Fibroblast of the conjunctiva (primary cell): ENCODE measurements at regions not wholly inside any gene's neighbourhood (a gene's known extent, or its start where the extent isn't known, plus 50 kb on each side); places are given as distances from the start of the nearest gene placed in this dataset.
"Not testable (repeated sequence)": the region's sequence is repeated elsewhere in the genome, so short reads cannot be mapped to it uniquely, and the experiment has no call there.

Source experiments
- DNase-seq: peaks from one replicate; pipeline ENCODE4 v3.0.0-alpha.2; 2010; ENCODE audit warnings: low read depth

DNA sequence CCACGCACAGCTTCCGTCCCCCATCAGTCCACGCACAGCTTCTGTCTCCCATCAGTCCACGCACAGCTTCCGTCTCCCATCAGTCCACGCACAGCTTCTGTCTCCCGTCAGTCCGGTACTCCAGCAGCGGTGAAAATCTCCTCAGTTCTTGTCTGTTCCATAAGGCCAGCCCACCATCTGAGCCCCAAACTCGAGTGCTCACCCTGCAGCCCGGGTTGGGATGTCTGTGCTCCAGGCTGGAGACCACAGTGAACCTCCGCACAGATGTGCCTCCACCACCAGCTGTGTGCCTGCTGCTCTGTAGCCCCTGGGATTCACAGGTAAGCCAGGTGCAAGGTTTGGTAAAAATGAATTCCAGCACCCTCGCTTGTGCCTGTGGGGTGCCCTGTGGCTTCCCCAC is 258.6 kb downstream of the NPHP4 start:
- no peak for DNase-seq

DNA sequence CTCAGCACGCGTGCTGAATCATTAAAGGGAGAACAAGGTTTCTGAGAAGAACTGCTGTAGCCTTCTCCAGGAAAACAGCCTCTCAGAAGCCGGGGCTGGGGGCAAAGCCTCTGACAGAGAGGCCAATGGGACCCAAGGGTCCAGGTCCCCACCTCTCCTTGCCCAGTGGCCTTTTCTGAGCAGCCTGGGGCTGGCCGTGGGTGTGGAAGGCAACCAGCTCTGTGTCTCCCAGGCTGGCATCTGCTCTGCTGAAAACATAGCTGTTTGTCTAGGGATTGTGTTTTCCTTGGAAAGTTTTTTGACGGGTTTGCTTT is 261.2 kb downstream of the NPHP4 start:
- no peak for DNase-seq

DNA sequence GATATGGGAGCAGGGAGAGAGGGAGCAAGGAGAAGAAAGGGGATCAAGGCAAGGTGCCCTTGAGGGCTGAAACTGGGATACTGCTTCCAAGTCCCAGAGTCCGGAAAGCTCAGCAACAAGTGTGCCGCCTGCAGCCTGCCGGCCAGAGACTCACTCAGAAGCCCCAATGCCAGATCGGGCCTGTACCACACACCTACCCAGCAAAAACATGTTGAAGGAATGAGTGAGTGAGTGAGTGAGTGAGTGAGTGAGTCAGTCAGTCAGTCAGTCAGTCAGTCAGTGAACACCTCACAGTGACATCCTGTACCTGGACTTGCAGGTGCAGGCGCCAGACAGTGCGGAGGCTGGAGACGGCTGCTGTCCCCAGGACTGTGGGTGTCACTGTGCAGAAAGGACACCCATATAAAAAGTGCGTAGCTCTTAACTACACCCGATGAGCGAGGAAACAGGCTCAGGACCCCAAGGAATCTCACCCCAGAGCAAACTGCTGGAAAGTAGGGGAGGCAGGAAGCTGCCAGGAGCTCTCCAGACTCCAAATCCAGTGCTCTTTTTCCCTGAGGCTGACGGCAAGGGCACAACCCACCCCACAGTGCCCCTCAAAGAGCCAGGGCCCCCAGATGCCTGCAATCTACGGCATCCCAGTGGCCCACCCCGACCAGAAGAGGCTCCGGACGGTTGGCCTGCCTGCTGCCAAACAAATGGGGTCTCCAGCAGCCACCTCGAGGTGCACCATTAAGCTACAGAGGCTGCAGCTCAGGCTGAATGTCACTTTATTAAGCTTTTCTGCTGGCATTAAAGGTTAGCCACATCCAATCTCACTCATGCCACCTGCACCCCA is 261.7 kb downstream of the NPHP4 start:
- DNase-seq, result no peak

DNA sequence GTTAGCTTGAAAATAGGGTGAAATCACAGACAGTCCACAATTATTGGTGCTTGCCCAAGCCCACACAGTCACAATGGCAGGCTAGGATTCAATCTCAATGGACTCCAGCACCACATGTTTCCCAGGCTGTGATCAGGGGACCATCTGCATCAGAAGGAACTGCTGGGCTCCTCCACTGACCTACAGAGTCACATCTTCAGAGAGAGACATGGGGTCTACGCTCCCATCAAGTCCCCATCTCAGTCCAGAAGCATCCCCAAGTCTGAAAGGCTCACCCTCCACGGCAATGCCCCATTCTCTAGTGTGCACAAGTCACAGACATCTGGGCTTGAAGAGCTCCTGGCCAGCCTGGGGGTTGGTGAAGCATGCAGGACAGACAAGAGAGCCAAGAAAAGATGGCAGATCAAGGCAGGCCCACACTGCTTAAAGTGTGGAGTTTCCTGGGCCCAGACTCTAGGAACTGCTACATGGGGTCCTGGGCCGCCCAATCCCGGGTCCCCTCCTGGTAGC is 262.5 kb downstream of the NPHP4 start:
- DNase-seq, result no peak

DNA sequence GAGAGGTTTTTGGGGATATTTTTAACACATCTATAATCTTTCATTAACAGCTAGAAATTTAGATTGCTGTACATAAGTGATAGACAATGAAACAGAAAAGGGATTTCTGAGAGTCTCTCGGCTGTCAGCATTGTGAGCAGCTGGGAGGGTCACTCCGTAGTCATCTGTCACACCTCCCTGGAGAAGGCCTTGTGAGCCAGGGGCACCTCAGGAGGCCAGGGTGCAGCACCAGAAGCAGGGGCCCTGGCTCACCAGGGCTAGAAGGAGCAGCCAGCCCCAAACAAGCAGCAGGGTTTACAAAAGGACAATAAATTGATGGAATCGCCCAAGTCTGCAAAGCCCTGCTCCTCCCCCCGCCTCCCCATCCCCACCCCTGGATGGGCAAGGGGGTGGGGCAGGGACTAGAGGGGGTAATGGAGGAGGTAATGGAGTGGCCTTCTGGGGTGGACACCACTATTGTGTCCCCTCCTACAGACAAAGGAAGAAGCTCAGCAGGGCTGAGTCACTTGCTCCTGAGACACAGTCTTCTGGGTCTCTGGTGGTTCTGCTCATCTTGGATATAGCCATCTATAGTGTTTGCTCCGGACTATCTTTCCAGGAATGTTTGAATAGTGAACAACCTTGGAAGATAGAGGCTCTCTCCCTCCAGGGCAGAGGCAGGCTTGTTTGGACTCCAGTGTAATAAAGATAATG is 263.4 kb downstream of the NPHP4 start:
- no peak for DNase-seq

DNA sequence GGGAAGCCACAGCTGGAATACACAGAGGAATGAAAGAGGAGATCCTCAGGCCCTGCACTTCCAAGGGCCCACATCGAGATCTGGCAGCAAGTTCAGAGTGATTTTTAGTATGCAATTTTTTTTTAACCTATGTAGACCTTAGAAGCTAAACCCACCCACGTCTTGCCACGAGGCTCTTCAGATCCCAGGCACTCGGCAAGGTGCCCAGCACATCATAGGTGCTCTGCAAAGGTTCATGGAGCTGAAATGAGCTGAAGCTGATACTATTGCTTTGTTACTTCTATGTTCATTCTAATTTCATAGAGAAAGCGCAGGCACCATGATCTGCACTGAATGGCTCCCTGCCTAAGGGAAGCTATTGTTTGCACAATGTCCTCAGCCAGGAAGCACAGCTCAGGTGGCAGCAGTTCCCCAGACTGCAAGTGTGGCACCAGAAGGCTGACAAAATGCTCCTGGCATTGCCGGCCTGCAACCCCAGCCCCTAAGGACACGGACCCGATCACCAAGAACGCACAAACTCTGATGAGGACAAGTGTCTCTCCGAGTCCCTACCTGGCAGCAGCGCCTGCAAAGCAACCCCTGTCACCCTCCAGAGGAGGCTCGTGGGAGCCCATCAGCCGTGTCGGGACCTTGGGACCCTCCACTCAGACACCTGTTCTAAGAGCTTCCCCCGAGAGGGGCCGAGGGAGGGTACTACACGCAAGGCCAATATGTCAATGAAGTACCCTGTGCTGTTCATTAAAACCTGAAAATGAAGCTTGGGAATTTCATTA is 264.2 kb downstream of the NPHP4 start:
- no peak for DNase-seq

DNA sequence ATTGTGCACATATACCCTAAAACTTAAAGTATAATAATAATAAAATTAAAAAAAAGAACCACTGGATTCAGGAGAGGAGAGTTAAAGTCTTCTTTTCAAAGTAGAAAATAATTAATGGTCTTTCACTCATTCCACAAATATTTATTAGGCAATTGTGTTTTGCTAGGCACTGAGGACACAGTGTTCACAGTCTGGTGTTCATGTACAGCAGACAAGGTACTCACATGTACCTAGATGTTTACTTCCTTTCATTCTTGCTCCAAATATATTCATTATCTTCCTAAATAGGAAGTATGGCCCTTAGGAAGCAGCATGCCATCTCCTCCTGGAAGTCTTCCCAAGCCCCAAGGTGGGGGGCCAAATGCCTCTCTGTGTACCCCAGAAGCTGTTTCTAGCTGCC is 265.0 kb downstream of the NPHP4 start:
- no peak for DNase-seq

DNA sequence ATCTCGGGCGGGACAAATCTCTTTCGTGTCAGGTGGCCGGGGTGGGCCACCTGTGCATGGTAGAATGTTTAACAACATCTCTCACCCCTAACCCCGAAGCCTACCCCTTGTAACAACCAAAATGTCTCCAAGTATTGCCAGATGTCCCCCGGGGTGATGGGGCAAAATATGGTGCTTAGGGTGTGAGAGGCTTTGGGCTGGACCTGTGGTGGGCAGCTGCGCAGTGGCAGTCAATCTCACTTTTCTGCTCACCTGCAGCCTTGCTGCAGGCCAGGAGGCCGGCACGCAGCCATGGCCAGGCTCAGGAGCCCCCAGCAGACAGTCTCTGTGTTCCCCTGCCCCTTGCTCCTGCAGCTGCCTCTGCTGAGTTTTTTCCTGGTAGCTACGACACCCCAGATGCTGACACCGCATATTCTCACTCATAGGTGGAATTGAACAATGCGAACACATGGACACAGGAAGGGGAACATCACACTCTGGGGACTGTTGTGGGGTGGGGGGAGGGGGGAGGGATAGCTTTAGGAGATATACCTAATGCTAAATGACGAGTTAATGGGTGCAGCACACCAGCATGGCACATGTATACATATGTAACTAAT is 265.5 kb downstream of the NPHP4 start:
- not testable (repeated sequence) for DNase-seq

DNA sequence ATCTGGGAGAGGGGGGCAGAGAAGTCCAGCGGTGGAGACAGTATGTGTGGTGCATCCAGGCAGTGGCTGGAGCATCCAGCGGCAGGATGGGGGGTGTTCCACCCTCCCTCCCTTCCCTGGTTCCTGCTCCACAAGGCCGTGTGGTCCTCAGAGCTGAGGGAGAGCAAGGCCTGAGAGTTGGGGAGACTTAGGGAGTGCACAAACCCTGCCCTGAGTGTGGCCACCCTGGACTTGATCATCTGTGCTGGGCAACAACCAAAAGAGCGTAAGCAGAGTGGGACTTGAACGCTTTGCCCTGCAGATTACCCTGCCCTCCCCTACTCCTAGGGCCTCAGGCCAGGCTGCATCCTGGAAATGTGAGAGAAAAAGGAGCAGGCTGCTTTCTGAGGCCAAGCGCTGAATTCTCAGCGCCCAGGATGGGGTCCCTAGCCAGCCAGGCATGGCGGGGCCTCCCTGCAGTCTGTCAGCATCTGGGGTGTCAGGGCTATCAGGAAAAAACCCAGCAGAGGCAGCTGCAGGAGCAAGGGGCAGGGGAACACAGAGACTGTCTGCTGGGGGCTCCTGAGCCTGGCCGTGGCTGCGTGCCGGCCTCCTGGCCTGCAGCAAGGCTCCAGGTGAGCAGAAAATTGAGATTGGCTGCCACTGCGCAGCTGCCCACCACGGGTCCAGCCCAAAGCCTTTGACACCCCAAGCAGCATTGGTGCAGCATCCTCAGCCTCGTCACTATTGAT is 266.2 kb downstream of the NPHP4 start:
- DNase-seq, result no peak

DNA sequence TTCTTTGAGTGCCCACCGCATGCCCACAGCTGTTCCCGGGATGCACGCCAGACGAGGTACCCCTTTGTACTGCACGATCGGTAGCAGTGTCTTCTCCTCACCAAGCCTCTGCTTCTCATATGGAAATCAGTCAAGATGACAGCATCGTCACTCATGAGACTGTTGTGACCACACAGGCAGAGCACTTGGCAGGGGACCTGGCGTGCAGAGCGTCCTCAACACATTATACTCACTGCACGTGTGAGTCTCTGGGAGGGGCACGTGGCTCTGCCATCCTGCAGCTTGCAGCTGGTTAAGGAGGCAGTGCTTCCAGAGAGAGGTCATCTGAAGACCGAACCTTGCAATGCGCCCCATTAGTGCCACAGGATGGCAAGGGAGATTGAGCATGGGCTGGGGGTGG is 266.8 kb downstream of the NPHP4 start:
- DNase-seq, result no peak

DNA sequence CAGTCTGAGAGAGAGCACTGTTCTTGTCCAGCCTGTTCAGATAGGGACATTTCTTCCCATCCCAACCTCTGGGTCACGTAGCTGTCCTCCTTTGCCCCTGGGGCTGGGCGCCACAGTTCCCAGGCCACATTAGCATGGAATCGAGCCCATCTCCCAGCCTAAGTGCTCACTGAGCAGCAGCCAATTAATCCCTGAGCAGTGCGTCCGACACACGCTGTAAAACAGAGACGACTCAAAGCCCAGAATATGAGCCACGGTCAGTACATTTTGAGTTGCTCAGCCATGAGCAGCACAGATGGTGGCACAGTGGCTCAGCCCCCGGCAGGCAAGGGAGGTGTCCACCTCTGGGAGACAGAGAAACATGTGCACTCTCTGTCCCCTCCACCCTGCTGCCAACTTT is 267.4 kb downstream of the NPHP4 start:
- DNase-seq, result no peak

DNA sequence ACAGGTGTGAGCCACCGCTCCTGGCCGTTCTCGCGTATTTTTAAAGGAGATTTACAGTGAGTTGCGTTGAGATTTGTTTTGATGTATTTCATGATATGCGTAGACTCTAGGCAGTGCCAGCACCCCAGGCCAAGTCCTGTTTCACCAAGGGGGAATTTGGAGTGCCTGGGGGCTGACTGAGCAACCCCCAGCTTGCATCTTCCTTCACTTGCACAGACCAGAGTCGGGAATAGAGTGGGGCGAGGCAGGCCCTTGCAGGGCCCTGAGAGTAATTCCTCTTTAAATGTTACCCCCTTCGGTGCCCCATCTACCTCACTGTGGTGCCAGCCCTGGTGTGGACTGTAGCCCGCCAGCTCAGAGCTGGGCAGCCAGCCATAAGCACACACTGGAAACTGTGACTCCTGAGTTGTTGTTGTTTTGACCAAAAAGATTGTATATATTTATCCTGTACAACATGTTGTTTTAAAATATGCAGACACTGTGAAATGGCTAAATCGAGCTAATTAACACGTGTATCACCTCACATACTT is 269.5 kb downstream of the NPHP4 start:
- no peak for DNase-seq

DNA sequence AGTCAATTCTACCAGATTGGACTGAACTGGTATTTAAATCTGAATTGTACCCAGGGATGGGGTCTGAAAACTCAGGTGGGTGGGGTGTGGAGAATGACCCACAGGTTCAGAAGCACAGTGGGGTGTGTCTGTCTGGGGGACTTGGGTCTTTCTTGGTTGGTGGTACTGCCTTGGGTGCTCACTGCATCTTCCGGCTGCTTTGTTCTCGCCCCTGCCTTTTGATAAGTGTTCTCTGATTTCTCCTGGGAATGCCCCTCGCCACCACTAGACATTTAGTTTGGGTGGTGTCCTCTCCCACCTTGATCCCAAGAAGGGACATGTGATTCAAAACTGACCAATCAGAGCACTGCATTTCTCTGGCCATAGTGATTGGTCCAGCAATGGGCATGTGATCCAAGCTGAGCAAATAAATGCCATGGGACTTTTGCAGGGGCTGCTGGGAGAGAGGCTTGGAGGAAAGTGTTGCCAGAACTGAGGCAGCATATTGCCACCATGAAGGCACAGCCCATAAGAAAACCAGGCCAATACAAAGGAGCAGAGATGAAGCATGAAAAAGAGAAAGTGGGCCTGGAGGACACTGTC is 270.5 kb downstream of the NPHP4 start:
- no peak for DNase-seq

DNA sequence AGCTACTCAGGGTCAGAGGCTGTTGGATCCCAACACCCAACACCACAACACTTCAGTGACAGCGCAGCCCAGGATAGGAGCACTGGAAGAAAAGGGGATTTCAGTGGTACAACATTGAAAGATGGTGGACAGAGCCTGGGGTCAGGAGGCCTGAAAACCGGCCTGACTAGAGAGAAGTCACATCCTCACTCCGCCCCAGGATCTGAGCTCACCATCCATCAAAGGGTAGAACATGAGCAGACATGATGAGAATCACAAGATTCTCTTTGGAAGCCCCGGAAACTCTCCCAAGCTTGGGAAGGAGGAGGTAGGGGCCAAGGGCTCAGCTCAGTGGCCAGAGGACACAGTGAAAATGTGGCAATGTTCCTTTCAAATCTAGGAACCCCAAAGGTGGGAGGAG is 271.3 kb downstream of the NPHP4 start:
- DNase-seq, result no peak

DNA sequence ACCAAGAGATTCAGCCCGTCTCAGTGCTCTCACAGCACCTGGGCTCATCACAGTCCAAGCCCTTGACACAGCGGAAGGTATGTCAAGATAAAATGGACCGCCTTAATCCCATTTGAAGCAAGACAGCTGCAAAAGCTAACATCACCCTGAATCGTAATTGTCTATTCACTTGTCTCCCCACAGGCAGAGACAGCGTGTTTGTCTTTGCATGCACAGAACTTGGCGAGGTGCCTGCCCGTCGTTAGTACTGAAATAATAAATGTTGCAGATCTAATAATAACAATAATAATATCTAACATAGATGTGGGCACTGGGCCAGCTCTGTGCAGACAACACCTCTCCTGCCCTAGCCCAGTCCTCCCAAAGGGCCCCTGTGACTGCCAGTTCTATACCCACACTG is 271.7 kb downstream of the NPHP4 start:
- no peak for DNase-seq

DNA sequence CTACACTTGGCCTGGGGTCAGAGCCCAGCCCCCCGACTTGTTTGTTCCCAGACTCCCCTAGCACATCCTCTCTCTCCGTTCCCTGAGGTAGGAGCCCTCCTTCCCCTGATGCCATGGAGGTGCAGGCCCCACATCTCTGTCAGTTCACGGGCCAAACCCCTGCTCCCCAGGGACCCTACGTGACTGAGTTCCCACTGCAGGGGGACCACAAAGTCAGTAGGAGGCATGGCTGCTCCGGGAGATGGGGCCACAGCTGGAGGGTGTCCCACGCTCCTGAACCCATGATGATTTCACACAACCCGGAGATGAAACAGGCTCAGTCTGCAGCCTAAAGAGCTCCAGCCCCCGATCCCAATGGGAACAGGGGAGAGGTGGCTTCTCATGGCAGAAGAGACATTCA is 272.2 kb downstream of the NPHP4 start:
- no peak for DNase-seq

DNA sequence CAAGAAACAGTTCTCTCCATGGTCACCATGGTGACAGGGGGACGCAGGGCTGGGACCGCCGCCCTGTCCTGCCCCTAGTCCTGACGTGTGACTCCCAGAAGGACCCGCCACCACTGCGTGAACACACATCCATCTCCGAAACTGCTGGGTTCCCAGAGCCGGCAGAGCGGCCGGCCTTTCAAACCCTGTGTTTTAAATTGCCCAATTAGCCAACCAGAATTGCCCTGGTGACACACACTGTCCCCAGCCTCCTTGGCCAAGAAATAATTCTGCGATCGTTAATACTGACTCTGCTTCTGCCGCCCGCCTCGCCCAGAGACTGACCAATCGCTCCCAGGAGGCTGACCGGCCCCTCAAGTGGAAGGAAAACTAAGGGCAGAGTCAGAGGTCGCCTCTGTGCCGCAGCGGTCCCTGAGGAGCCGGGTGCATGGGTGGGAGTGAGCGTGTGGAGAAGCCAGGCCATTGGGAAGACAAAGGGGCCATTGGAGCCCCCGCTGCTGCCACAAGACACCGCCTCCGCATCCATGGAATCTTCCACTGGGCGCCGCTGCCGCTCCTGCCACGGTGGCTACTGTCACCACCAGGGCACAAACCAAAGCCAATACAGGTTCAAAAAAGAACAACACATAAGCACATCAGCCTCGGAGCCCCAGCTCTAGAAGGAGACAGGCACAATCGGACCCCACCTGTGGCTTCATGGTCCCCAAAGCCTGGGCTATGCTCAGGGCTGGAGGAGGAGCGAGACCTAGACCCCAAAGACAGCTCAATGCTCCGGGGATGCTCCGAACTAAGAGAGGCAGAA is 273.2 kb downstream of the NPHP4 start:
- no peak for DNase-seq

DNA sequence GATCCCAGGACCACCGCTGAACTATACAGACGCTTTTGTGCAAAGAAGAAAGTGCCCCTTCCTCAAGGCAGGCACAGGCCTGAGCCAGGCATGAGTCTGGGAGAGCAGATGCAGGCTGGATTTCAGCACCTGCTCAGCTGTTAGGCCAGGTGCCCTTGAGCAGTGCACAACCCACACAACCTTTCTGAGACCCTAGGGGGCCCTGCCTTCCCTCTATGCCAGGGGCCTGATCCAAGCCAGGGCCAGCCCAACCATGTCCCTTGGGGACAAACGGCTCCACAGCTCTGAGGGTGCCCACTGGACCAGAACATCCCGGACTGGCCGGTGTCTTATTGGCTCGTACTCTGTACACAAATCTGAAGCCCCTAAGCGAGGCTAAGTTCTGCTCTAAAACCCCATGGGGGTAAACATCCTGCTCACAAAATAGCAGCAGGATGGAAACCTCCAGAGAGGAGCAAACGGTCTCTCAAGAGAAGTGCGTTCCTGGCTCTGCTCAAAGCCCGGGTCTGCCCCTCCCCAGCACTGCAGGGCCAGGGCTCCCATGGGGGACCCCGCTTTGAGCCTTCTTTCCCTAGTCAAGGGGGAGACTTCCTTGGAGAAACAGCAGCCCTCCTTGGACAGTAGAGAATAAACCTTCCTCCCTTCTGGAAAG is 275.1 kb downstream of the NPHP4 start:
- no peak for DNase-seq

DNA sequence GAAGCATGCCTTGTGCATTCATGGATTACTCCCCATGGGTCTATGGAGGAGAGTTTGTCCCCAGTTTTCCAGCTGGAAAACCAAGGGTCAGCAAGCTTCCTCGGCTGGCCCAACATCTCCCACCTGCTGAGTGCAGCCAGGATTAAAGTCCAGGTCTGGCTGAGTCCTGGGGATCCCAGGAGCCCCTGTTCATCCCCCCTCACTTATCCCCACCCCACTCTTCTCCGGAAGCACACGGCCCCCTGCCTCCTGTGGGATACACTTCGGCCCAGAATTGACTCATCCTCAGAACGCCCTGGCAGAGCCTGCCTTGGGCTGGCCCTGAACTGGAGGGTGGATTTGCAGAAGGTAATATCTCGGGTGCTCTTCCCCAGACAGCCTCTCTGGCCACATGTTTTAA is 276.1 kb downstream of the NPHP4 start:
- no peak for DNase-seq
